Activated CD8-positive, alpha-beta memory T cell treated with anti-CD3 and anti-CD28 coated beads, Interleukin-2, amount 10 ng/mL, durations not matched to agents 7 days and 5 days (primary cell): ENCODE measurements at regions not wholly inside any gene's neighbourhood (a gene's known extent, or its start where the extent isn't known, plus 50 kb on each side); places are given as distances from the start of the nearest gene placed in this dataset.
"Not testable (repeated sequence)": the region's sequence is repeated elsewhere in the genome, so short reads cannot be mapped to it uniquely, and the experiment has no call there.

Source experiments
- ATAC-seq: fragments of 150-1000 bp; cut with Tn5 transposase; one replicate; pipeline ENCODE4 v1.10.0; 2021; ENCODE audit warnings: moderate library complexity
- CTCF ChIA-PET: fragments of 350-600 bp; sonication (Branson Sonifier 250); formaldehyde crosslinking; loops from one replicate; lab custom pipeline; 2021; ENCODE audit warnings: antibody characterized with exemption; lab: Charles Lee
- DNase-seq: peaks from one replicate; pipeline ENCODE4 v3.0.0-alpha.2; 2020
- H3K27ac Mint-ChIP-seq: one replicate; pipeline ENCODE4 v1.8.0; 2021; ENCODE audit warnings: mild to moderate bottlenecking, mixed read lengths
- H3K27me3 Mint-ChIP-seq: one replicate; pipeline ENCODE4 v1.8.0; 2021; ENCODE audit warnings: mixed read lengths
- H3K36me3 Mint-ChIP-seq: one replicate; pipeline ENCODE4 v1.8.0; 2021; ENCODE audit warnings: mild to moderate bottlenecking, mixed read lengths
- H3K4me1 Mint-ChIP-seq: one replicate; pipeline ENCODE4 v1.8.0; 2021; ENCODE audit warnings: mixed read lengths
- H3K4me3 Mint-ChIP-seq: one replicate; pipeline ENCODE4 v1.8.0; 2021; ENCODE audit warnings: mild to moderate bottlenecking, moderate library complexity, mixed read lengths
- H3K9me3 Mint-ChIP-seq: one replicate; pipeline ENCODE4 v1.8.0; 2022; ENCODE audit warnings: low read depth, mixed read lengths

GRCh38 chrX:140447150-140447549, 57.7 kb downstream of the SOX3 start:
- CTCF ChIA-PET: no interaction called here
- no peak for ATAC-seq

DNA sequence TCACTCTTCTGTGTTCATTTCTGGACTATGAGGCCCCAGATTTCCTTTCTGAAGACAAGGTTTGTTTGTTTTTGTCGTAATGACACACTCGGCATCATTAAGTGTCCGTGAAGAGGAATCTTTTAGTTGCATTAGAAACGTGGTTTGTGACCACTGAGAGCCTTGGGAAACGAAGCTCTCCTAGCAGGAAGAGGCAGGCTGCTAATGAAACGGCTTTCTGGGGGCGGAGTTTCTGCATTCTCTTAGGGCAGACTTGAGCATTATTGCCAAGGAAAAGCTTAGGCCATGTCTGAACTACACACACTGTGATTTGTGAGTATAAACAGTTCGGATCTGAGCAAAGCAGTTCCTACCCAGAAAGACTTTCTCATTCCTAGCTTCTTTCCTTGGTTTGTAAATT, 64.0 kb downstream of the SOX3 start:
- ATAC-seq: no peak
- no peaks in the 10 kb centered on the region for H3K36me3 Mint-ChIP-seq
- DNase-seq: no peak
- H3K4me3 Mint-ChIP-seq: no peak overlapping the region
- H3K27ac Mint-ChIP-seq: no peak overlapping the region
- CTCF ChIA-PET: no interaction called here
- H3K27me3 Mint-ChIP-seq: no peaks in the 10 kb centered on the region
- no peaks in the 10 kb centered on the region for H3K4me1 Mint-ChIP-seq
- no peaks in the 10 kb centered on the region for H3K9me3 Mint-ChIP-seq

More at GRCh38 chrX:140447150-140447549, 57.7 kb downstream of the SOX3 start:
- Mint-ChIP-seq H3K27me3 (no peaks in the 10 kb centered on the region), H3K4me1 (no peaks in the 10 kb centered on the region), H3K9me3 (peaks cover 3% of the 10 kb centered on the region), H3K27ac (no peak overlapping the region), H3K36me3 (no peaks in the 10 kb centered on the region), H3K4me3 (no peak overlapping the region)
- DNase-seq: no peak

DNA sequence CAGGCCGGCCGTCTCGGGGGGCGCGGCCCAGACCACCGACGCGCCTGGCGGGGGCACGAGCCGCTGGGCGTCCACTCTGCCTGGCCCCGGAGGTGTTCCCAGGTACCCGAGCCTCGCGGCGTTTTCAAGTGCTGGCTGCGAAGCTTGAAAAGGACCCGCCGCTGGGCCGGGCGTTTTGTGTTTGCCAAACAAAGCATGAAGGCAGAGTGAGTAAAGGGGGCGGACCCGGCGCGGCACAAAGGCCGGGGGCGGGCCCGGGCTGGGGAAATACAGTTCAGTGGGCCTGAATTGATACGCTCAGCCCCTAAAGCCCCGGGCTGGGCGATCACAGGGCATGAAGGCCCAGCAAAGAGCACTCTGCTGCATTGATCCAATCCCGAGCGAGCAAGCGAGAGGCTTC, 65.4 kb downstream of the SOX3 start:
- no peak overlapping the region for H3K27ac Mint-ChIP-seq
- no peak overlapping the region for H3K4me3 Mint-ChIP-seq
- no peaks in the 10 kb centered on the region for H3K4me1 Mint-ChIP-seq
- no peaks in the 10 kb centered on the region for H3K36me3 Mint-ChIP-seq
- CTCF ChIA-PET: no interaction called here
- H3K27me3 Mint-ChIP-seq: no peaks in the 10 kb centered on the region
- H3K9me3 Mint-ChIP-seq: no peaks in the 10 kb centered on the region
- DNase-seq (no peak), ATAC-seq (no peak)

- no peak for DNase-seq
- no peak overlapping the region for H3K4me3 Mint-ChIP-seq
- no peak overlapping the region for H3K27ac Mint-ChIP-seq
- no peaks in the 10 kb centered on the region for H3K9me3 Mint-ChIP-seq
- no peaks in the 10 kb centered on the region for H3K27me3 Mint-ChIP-seq
- H3K36me3 Mint-ChIP-seq: no peaks in the 10 kb centered on the region
- CTCF ChIA-PET: no interaction called here
- H3K4me1 Mint-ChIP-seq: no peaks in the 10 kb centered on the region
- no peak for ATAC-seq
Observed at GRCh38 chrX:140434347-140434746, 70.5 kb downstream of the SOX3 start.

GRCh38 chrX:140433582-140433981, 71.3 kb downstream of the SOX3 start:
- CTCF ChIA-PET: no interaction called here
- H3K27ac Mint-ChIP-seq: no peak overlapping the region
- H3K27me3 Mint-ChIP-seq: no peaks in the 10 kb centered on the region
- no peaks in the 10 kb centered on the region for H3K9me3 Mint-ChIP-seq
- H3K36me3 Mint-ChIP-seq: no peaks in the 10 kb centered on the region
- no peak overlapping the region for H3K4me3 Mint-ChIP-seq
- no peaks in the 10 kb centered on the region for H3K4me1 Mint-ChIP-seq
- DNase-seq (no peak), ATAC-seq (no peak)

DNA sequence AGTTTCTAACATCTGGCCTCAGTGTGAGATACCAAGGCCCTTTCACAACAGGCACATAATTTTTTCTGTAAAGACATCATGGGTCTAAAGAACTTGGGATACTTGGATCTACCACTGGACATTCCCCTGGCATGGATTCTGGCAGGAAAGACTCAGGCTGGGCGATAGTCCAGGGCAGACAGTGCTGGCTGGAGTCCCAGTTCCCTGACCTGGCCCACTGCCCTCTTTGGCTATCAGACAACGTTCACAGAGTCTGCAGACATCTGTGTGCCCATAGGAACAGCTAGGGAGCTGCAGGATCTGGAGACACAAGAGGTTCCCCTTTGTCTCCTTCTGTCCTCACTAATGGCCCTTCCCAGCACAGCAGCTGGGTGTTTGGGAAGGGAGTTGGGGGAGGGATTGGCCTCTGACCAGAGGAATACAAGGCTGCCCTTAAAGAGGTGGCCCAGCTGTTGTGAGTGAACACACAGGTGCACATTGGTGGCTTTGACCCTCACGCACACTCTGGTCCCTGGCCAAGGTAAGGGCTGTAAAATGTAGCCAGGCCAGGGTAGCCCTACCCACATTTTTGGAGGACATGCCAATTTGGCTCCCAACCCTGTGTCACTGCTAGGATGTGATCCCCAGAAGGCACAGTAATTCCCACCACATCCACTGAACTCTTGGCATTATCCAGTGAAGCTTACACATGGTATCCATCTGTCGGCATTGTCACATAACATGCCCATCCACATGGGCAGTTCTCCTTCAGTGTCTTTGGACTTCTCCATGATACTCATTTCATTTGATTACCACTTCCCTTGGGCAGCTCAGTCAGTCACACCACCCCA, 72.3 kb downstream of the SOX3 start:
- Mint-ChIP-seq H3K27ac (no peak overlapping the region), H3K27me3 (no peaks in the 10 kb centered on the region), H3K36me3 (no peaks in the 10 kb centered on the region), H3K4me1 (no peaks in the 10 kb centered on the region), H3K4me3 (no peak overlapping the region), H3K9me3 (no peaks in the 10 kb centered on the region)
- CTCF ChIA-PET: no interaction called here
- no peak for ATAC-seq
- no peak for DNase-seq

GRCh38 chrX:140431521-140431920, 73.3 kb downstream of the SOX3 start:
- no peak overlapping the region for H3K4me3 Mint-ChIP-seq
- DNase-seq: no peak
- no peak overlapping the region for H3K27ac Mint-ChIP-seq
- H3K4me1 Mint-ChIP-seq: no peaks in the 10 kb centered on the region
- no peaks in the 10 kb centered on the region for H3K27me3 Mint-ChIP-seq
- H3K36me3 Mint-ChIP-seq: no peaks in the 10 kb centered on the region
- CTCF ChIA-PET: no interaction called here
- H3K9me3 Mint-ChIP-seq: no peaks in the 10 kb centered on the region
- no peak for ATAC-seq

GRCh38 chrX:140425712-140426395, 79.0 kb downstream of the SOX3 start:
- DNase-seq (no peak), ATAC-seq (no peak)
- Mint-ChIP-seq H3K36me3 (no peaks in the 10 kb centered on the region), H3K27me3 (no peaks in the 10 kb centered on the region), H3K9me3 (no peaks in the 10 kb centered on the region), H3K4me3 (no peak overlapping the region), H3K27ac (no peak overlapping the region), H3K4me1 (no peaks in the 10 kb centered on the region)
- CTCF ChIA-PET: no interaction called here

GRCh38 chrX:140422501-140422900, 82.4 kb downstream of the SOX3 start:
- no peak overlapping the region for H3K27ac Mint-ChIP-seq
- no peaks in the 10 kb centered on the region for H3K4me1 Mint-ChIP-seq
- DNase-seq (no peak), ATAC-seq (no peak)
- CTCF ChIA-PET: no interaction called here
- H3K4me3 Mint-ChIP-seq: no peak overlapping the region
- no peaks in the 10 kb centered on the region for H3K27me3 Mint-ChIP-seq
- H3K9me3 Mint-ChIP-seq: no peaks in the 10 kb centered on the region
- no peaks in the 10 kb centered on the region for H3K36me3 Mint-ChIP-seq

GRCh38 chrX:140402131-140402530, 102.7 kb downstream of the SOX3 start:
- CTCF ChIA-PET, H3K4me3 Mint-ChIP-seq, H3K27me3 Mint-ChIP-seq, DNase-seq, H3K9me3 Mint-ChIP-seq, H3K27ac Mint-ChIP-seq, H3K36me3 Mint-ChIP-seq, H3K4me1 Mint-ChIP-seq, ATAC-seq: not testable (repeated sequence)

GRCh38 chrX:140396326-140396725, 108.5 kb downstream of the SOX3 start:
- H3K4me3 Mint-ChIP-seq, H3K4me1 Mint-ChIP-seq, H3K27ac Mint-ChIP-seq, H3K27me3 Mint-ChIP-seq, ATAC-seq, H3K9me3 Mint-ChIP-seq, H3K36me3 Mint-ChIP-seq, CTCF ChIA-PET, DNase-seq: not testable (repeated sequence)

DNA sequence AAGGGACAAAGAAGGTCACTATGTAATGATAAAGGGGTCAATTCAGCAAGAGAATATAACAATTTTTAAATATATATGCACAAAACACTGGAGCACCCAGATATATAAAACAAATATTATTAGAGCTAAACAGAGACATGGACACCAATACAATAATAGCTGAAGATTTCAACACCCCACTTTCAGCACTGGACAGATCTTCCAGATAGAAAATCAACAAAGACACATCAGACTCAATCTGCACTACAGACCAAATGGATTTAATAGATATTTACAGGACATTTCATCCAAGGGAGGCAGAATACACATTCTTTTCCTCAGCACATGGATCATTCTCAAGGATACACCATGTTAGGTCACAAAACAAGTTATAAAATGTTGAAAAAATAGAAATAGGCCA, 111.4 kb downstream of the SOX3 start:
- H3K4me1 Mint-ChIP-seq: no peaks in the 10 kb centered on the region
- H3K27me3 Mint-ChIP-seq: no peaks in the 10 kb centered on the region
- H3K27ac Mint-ChIP-seq: no peak overlapping the region
- H3K9me3 Mint-ChIP-seq: no peaks in the 10 kb centered on the region
- no peak overlapping the region for H3K4me3 Mint-ChIP-seq
- no peak for ATAC-seq
- no peak for DNase-seq
- H3K36me3 Mint-ChIP-seq: no peaks in the 10 kb centered on the region
- CTCF ChIA-PET: no interaction called here

GRCh38 chrX:140391313-140391712, 113.6 kb downstream of the SOX3 start:
- CTCF ChIA-PET: no interaction called here
- Mint-ChIP-seq H3K4me3 (no peak overlapping the region), H3K4me1 (no peaks in the 10 kb centered on the region), H3K27me3 (no peaks in the 10 kb centered on the region), H3K9me3 (no peaks in the 10 kb centered on the region), H3K36me3 (no peaks in the 10 kb centered on the region), H3K27ac (no peak overlapping the region)
- DNase-seq (no peak), ATAC-seq (no peak)

DNA sequence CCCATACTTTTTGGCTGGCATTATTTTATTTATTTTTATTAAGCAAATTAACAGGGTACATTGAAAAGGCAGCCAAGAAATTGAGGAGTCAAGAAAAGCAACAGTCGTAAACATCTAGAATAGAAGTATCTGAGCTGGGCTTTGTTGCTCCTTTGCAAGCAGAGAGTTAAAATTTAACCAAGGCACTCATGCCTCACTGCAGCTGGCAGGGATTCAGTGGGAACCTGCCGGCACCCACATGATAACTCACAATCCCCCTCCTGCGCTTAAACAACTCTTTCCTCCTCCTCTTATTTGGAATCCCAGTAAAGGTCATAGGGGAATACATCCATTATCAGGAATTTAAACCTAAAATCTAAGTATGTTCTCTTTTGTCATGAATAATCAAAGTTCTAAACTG, 115.5 kb downstream of the SOX3 start:
- Mint-ChIP-seq H3K4me3 (no peak overlapping the region), H3K27ac (no peak overlapping the region), H3K27me3 (no peaks in the 10 kb centered on the region), H3K36me3 (no peaks in the 10 kb centered on the region), H3K9me3 (no peaks in the 10 kb centered on the region), H3K4me1 (no peaks in the 10 kb centered on the region)
- CTCF ChIA-PET: no interaction called here
- ATAC-seq (no peak), DNase-seq (no peak)
